ENCODE measurements at regions not wholly inside any gene's neighbourhood (a gene's known extent, or its start where the extent isn't known, plus 50 kb on each side); places are given as distances from the start of the nearest gene placed in this dataset.

- in situ Hi-C loops (cut with MboI; ENCODE audit: low pct_unique_long_range_greater_than_20kb, low sequenced_read_pairs, unreplicated experiment) = no loop called here
- no peak for TF ChIP-seq CTCF (IDR thresholded peaks at IDR 0.05; ENCODE audit: extremely low read depth, insufficient read depth, missing control alignments)
- DNase-seq (ENCODE audit: low spot score) = no peak
Observed at GRCh38 chr10:10497245-10497644, 520.4 kb upstream of the CELF2 start.

DNA sequence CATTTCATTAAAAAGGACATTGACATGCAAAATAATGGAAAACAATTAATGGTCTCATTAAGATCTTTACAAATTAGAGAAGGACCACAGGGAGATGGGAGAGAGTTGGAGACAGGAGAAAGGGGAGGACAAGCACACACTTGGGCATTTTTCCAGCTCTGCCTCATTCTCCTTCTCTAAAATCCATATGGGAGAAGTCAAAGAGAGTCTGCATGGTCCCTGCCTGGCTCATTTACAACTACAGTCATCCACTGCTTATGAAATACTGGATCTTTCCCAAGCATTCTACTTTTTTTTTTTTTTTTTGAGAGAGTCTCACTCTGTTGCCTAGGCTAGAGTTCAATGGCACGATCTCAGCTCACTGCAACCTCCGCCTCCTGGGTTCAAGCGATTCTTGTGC is 518.9 kb upstream of the CELF2 start:
- TF ChIP-seq CTCF (IDR thresholded peaks at IDR 0.05; ENCODE audit: extremely low read depth, insufficient read depth, missing control alignments) = no peak
- in situ Hi-C loops (cut with MboI; ENCODE audit: low pct_unique_long_range_greater_than_20kb, low sequenced_read_pairs, unreplicated experiment) = no loop called here
- no peak for DNase-seq (ENCODE audit: low spot score)

GRCh38 chr10:10499839-10500238 is 517.8 kb upstream of the CELF2 start:
- TF ChIP-seq CTCF (IDR thresholded peaks at IDR 0.05; ENCODE audit: extremely low read depth, insufficient read depth, missing control alignments) = no peak
- in situ Hi-C loops (cut with MboI; ENCODE audit: low pct_unique_long_range_greater_than_20kb, low sequenced_read_pairs, unreplicated experiment) = no loop called here
- DNase-seq (ENCODE audit: low spot score) = no peak

DNA sequence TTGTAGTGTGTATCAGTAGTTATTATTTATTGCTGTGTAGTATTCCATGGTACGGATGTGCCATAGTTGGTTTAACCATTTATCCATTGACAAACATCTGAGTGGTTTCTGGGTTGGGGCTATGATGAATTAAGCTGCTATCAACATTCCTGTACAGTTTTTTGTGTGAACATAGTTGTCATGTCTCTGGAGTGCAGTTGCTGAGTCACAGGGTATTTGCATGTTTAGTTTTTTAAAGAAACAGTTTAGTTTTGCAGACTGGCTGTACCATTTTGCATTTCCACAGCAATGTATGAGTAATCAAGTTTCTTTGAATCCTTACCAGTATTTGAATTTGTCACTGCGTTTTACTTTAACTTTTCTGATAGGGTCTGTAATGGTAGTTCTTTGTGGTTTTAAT is 516.7 kb upstream of the CELF2 start:
- in situ Hi-C loops (cut with MboI; ENCODE audit: low pct_unique_long_range_greater_than_20kb, low sequenced_read_pairs, unreplicated experiment) = no loop called here
- DNase-seq (ENCODE audit: low spot score) = no peak
- no peak for TF ChIP-seq CTCF (IDR thresholded peaks at IDR 0.05; ENCODE audit: extremely low read depth, insufficient read depth, missing control alignments)

DNA sequence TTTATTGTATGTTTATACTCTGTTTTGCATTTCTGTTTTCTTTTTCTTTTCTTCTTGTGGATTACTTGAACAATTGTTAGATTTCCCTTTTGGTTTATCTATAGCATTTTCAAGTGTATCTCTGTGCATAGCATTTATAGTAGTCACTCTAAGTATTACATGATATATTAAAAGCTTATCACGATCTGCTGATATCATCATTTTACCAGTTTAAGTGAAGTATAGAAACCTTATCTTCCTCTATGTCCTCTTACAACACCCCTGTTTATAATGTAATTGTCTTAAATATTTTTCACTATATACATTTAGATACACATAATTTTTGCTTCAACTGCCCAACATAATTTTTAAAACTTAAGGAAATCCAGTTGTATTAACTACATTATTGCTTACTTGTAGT is 513.9 kb upstream of the CELF2 start:
- in situ Hi-C loops (cut with MboI; ENCODE audit: low pct_unique_long_range_greater_than_20kb, low sequenced_read_pairs, unreplicated experiment) = no loop called here
- TF ChIP-seq CTCF (IDR thresholded peaks at IDR 0.05; ENCODE audit: extremely low read depth, insufficient read depth, missing control alignments) = no peak
- no peak for DNase-seq (ENCODE audit: low spot score)

- TF ChIP-seq CTCF (IDR thresholded peaks at IDR 0.05; ENCODE audit: extremely low read depth, insufficient read depth, missing control alignments) = no peak
Observed at GRCh38 chr10:10508211-10508610, 509.5 kb upstream of the CELF2 start.

DNA sequence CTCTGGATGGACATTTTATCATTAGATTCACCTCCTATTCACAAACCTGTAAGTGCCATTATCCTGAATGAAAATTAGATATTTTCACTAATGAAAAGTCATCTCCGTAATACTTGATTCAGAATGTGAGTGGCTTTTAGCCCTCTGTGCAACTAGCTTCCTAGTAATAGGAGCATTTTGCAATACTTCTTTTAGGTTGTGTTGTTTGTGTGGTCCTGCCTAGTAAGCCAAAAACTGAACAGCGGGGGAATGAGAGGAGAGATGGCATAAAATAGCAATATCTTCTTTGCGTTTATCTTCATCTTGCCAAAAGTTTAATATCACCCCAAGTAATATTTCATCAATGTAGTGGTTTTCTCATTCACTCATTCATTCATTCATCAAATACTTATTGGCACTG is 507.5 kb upstream of the CELF2 start:
- TF ChIP-seq CTCF (IDR thresholded peaks at IDR 0.05; ENCODE audit: extremely low read depth, insufficient read depth, missing control alignments) = no peak
- DNase-seq (ENCODE audit: low spot score) = no peak
- in situ Hi-C loops (cut with MboI; ENCODE audit: low pct_unique_long_range_greater_than_20kb, low sequenced_read_pairs, unreplicated experiment) = no loop called here

More at GRCh38 chr10:10508211-10508610, 509.5 kb upstream of the CELF2 start:
- DNase-seq (ENCODE audit: low spot score) = no peak
- in situ Hi-C loops (cut with MboI; ENCODE audit: low pct_unique_long_range_greater_than_20kb, low sequenced_read_pairs, unreplicated experiment) = no loop called here

Data from GM13977 (cell line).